ENCODE measurements at regions not wholly inside any gene's neighbourhood (a gene's known extent, or its start where the extent isn't known, plus 50 kb on each side); places are given as distances from the start of the nearest gene placed in this dataset.

GRCh38 chrY:18997635-18998240, 224.2 kb upstream of the HSFY2 start:
- TF ChIP-seq CTCF (IDR thresholded peaks at IDR 0.05 in 4 of 5, conservative IDR thresholded peaks at IDR 0.05 in 1 of 5) (no peak), POLR2A (IDR thresholded peaks at IDR 0.05) (no peak)

Measured in gastrocnemius medialis (tissue), 4 donors.